ENCODE measurements at regions not wholly inside any gene's neighbourhood (a gene's known extent, or its start where the extent isn't known, plus 50 kb on each side); places are given as distances from the start of the nearest gene placed in this dataset.

- Histone ChIP-seq H2AK5ac (ENCODE audit: insufficient read length, low read length) (no peak overlapping the region), H3K4ac (ENCODE audit: low read depth, low read length) (no peak overlapping the region), H2BK12ac (ENCODE audit: insufficient read length, low read depth, low read length) (no peak overlapping the region), H3K27me3 (ENCODE audit: insufficient read depth, low read length) (peaks cover 71% of the 10 kb centered on the region), H3K23ac (ENCODE audit: insufficient read length, low read depth, low read length) (no peak overlapping the region), H3K14ac (ENCODE audit: insufficient read depth, low read length) (no peak overlapping the region), H3K9me3 (ENCODE audit: control insufficient read depth, low read depth, low read length) (no peaks in the 10 kb centered on the region), H4K20me1 (ENCODE audit: control insufficient read depth, insufficient read depth, insufficient read length) (no peaks in the 10 kb centered on the region), H3K27ac (ENCODE audit: insufficient read length, low read depth, low read length) (no peak overlapping the region), H3K9ac (ENCODE audit: extremely low read depth, insufficient read length, low read length) (no peak overlapping the region), H2BK20ac (ENCODE audit: low read depth, low read length, poor library complexity, severe bottlenecking) (no peak overlapping the region), H3K4me1 (ENCODE audit: insufficient read depth, low read length) (peaks cover 4% of the 10 kb centered on the region; the same call in 1 of the 2 replicates), H2AFZ (ENCODE audit: low read length) (no peak overlapping the region), H3K18ac (ENCODE audit: insufficient read length, low read depth, low read length) (no peak overlapping the region), H4K8ac (replicated peaks; ENCODE audit: insufficient read length, low read depth, low read length) (no peak overlapping the region), H3T11ph (ENCODE audit: low read length) (no peak overlapping the region), H3K79me1 (ENCODE audit: insufficient read depth, low read depth, low read length, poor library complexity, severe bottlenecking) (no peaks in the 10 kb centered on the region), H4K91ac (ENCODE audit: insufficient read length, low read depth, low read length) (no peak overlapping the region), H3K56ac (ENCODE audit: insufficient read length, low read depth, low read length) (no peak overlapping the region), H3K79me2 (ENCODE audit: insufficient read depth, low read length) (no peaks in the 10 kb centered on the region), H2BK15ac (ENCODE audit: low read depth, low read length) (no peak overlapping the region), H4K5ac (ENCODE audit: insufficient read length, low read depth, low read length) (no peak overlapping the region), H3K23me2 (ENCODE audit: insufficient read length, low read depth, low read length, poor library complexity, severe bottlenecking) (peaks cover 3% of the 10 kb centered on the region), H2BK5ac (ENCODE audit: insufficient read length, low read length) (no peak overlapping the region), H3K4me2 (ENCODE audit: insufficient read depth, insufficient read length, low read length) (peak overlapping the region; percentile 46), H2BK120ac (ENCODE audit: low read depth, low read length, poor library complexity, severe bottlenecking) (no peak overlapping the region)
- H3K27ac Mint-ChIP-seq = no peak overlapping the region
- H3K4me3 Mint-ChIP-seq = peak overlapping the region in 1 of 2 experiments; percentile 66; a peak in 3 of 5 replicates
- no CpG with 5 or more reads among the region's 2 CpGs for WGBS (ENCODE audit: extremely low coverage, insufficient read length, low lambda C conversion rate)
- no peaks in the 10 kb centered on the region for H3K36me3 Mint-ChIP-seq (ENCODE audit: insufficient read depth in 1 of 3, low read depth in 3 of 3)
- peaks cover 3 to 5% of the 10 kb centered on the region in 2 experiments; a peak in 4 of 5 replicates for H3K9me3 Mint-ChIP-seq
- peaks cover 10 to 15% of the 10 kb centered on the region in 2 experiments for H3K4me1 Mint-ChIP-seq
- DNase-seq = no peak
- no peak for TF ChIP-seq CTCF (conservative IDR thresholded peaks at IDR 0.05)
- H3K27me3 Mint-ChIP-seq (ENCODE audit: low read depth) = peaks cover 98% of the 10 kb centered on the region
Observed at GRCh38 chr2:120466704-120467054, 120.7 kb downstream of the INHBB start.

All from H9 (cell line).